GM12865 (cell line): ENCODE measurements at regions not wholly inside any gene's neighbourhood (a gene's known extent, or its start where the extent isn't known, plus 50 kb on each side); places are given as distances from the start of the nearest gene placed in this dataset.

ENCODE experiments used
- DNase-seq: peaks from one replicate; pipeline ENCODE4 v3.0.0; 2010; ENCODE audit warnings: low read depth
- H3K4me3 ChIP-seq: 2 replicates; pipeline ENCODE4 v1.5.1; 2011; ENCODE audit warnings: mild to moderate bottlenecking, low read depth, low read length, control low read depth
- CTCF ChIP-seq: IDR thresholded peaks from 2 replicates; pipeline ENCODE4 v1.5.1; 2011; ENCODE audit warnings: low read length, control low read depth, low read depth, inconsistent platforms; ENCODE audit not compliant: insufficient read depth; ENCODE audit errors: missing control alignments

- no peak for TF ChIP-seq CTCF
- no peak overlapping the region for H3K4me3 ChIP-seq
- DNase-seq = no peak
Observed at GRCh38 chr13:48862572-48862971, 113.1 kb upstream of the FNDC3A start.

GRCh38 chr13:48864100-48864499, 111.6 kb upstream of the FNDC3A start:
- H3K4me3 ChIP-seq = no peak overlapping the region
- no peak for TF ChIP-seq CTCF
- no peak for DNase-seq

GRCh38 chr13:48866249-48866648, 109.5 kb upstream of the FNDC3A start:
- TF ChIP-seq CTCF = no peak
- DNase-seq = no peak

GRCh38 chr13:48873081-48873480, 102.6 kb upstream of the FNDC3A start:
- no peak overlapping the region for H3K4me3 ChIP-seq
- no peak for TF ChIP-seq CTCF
- no peak for DNase-seq

More at GRCh38 chr13:48866249-48866648, 109.5 kb upstream of the FNDC3A start:
- H3K4me3 ChIP-seq = no peak overlapping the region

GRCh38 chr13:48873587-48873986, 102.1 kb upstream of the FNDC3A start:
- TF ChIP-seq CTCF = no peak
- no peak overlapping the region for H3K4me3 ChIP-seq
- DNase-seq = no peak

GRCh38 chr13:48874165-48874564, 101.5 kb upstream of the FNDC3A start:
- no peak for TF ChIP-seq CTCF
- no peak for DNase-seq
- no peak overlapping the region for H3K4me3 ChIP-seq

- no peak for TF ChIP-seq CTCF
- no peak overlapping the region for H3K4me3 ChIP-seq
- DNase-seq = no peak
Observed at GRCh38 chr13:48875047-48875446, 100.7 kb upstream of the FNDC3A start.
